Suprapubic skin (tissue), 2 donors: ENCODE measurements at regions not wholly inside any gene's neighbourhood (a gene's known extent, or its start where the extent isn't known, plus 50 kb on each side); places are given as distances from the start of the nearest gene placed in this dataset.

Experiments
- EP300 ChIP-seq: sonication (generic); formaldehyde crosslinking; IDR thresholded peaks from one replicate; pipeline ENCODE4 v1.6.1; 2017; ENCODE audit warnings: antibody characterized with exemption
- POLR2A ChIP-seq, 2 donors: fragments of 450-650 bp; IDR thresholded peaks; one replicate each; pipeline ENCODE4 v1.6.1; 2017; ENCODE audit warnings: antibody characterized with exemption in 2 of 2, mild to moderate bottlenecking in 2 of 2, moderate library complexity in 2 of 2

GRCh38 chrY:7274369-7274913, 362.9 kb upstream of the AMELY start:
- TF ChIP-seq EP300 (no peak), POLR2A (IDR thresholded peaks at IDR 0.05) (no peak)
